Neural cell (in vitro differentiated cells): ENCODE measurements at regions not wholly inside any gene's neighbourhood (a gene's known extent, or its start where the extent isn't known, plus 50 kb on each side); places are given as distances from the start of the nearest gene placed in this dataset.

ENCODE experiments used
- H2AFZ ChIP-seq: fragments of 200-600, 300-800 bp; sonication (generic), shearing (Covaris generic); 2 replicates; pipeline ENCODE4 v1.6.0; 2014; ENCODE audit warnings: low read depth, mild to moderate bottlenecking, antibody characterized with exemption, low read length, moderate library complexity
- H3F3A ChIP-seq: fragments of 200-600 bp; shearing (Covaris generic); 2 replicates; pipeline ENCODE4 v1.6.1; 2016; ENCODE audit warnings: mild to moderate bottlenecking, moderate library complexity, mixed read lengths, antibody characterized with exemption, low read length; ENCODE audit not compliant: insufficient read depth, poor library complexity, severe bottlenecking
- H3K27ac ChIP-seq: fragments of 200-600, 300-800 bp; sonication (generic), shearing (Covaris generic); 2 replicates; pipeline ENCODE4 v1.5.1; 2014; ENCODE audit warnings: mild to moderate bottlenecking, low read length, moderate library complexity
- H3K27me3 ChIP-seq: fragments of 300-800, 200-600 bp; sonication (generic), shearing (Covaris generic); 2 replicates; pipeline ENCODE4 v1.6.0; 2014; ENCODE audit warnings: mild to moderate bottlenecking, low read depth, low read length, moderate library complexity; ENCODE audit not compliant: insufficient read depth
- H3K36me3 ChIP-seq: fragments of 300-800, 200-600 bp; sonication (generic), shearing (Covaris generic); 2 replicates; pipeline ENCODE4 v1.5.1; 2014; ENCODE audit warnings: mild to moderate bottlenecking, antibody characterized with exemption, low read length, moderate library complexity; ENCODE audit not compliant: insufficient read depth
- H3K4me2 ChIP-seq: fragments of 300-800, 200-600 bp; sonication (generic), shearing (Covaris generic); 2 replicates; pipeline ENCODE4 v1.6.0; 2014; ENCODE audit warnings: mild to moderate bottlenecking, low read length
- H3K4me3 ChIP-seq: fragments of 300-800, 200-600 bp; sonication (generic), shearing (Covaris generic); 2 replicates; pipeline ENCODE4 v1.5.1; 2014; ENCODE audit warnings: mild to moderate bottlenecking, low read length, moderate library complexity
- H3K79me2 ChIP-seq: fragments of 200-600 bp; shearing (Covaris generic); replicated peaks from 2 replicates; pipeline ENCODE4 v1.6.0; 2014; ENCODE audit warnings: mild to moderate bottlenecking, low read length, moderate library complexity; ENCODE audit not compliant: insufficient read depth
- H3K9ac ChIP-seq: fragments of 300-800, 200-600 bp; sonication (generic), shearing (Covaris generic); 2 replicates; pipeline ENCODE4 v1.6.1; 2016; ENCODE audit warnings: mild to moderate bottlenecking, low read length, mixed read lengths
- H3K9me2 ChIP-seq: fragments of 200-600 bp; shearing (Covaris generic); 2 replicates; pipeline ENCODE4 v1.6.1; 2016; ENCODE audit warnings: mild to moderate bottlenecking, low read length, mixed read lengths; ENCODE audit not compliant: insufficient read depth
- H3K9me3 ChIP-seq: fragments of 200-600, 300-800 bp; sonication (generic), shearing (Covaris generic); 2 replicates; pipeline ENCODE4 v1.6.1; 2016; ENCODE audit warnings: mild to moderate bottlenecking, mixed run types, low read length, moderate library complexity, mixed read lengths
- H4K20me1 ChIP-seq: fragments of 200-600 bp; shearing (Covaris generic); 2 replicates; pipeline ENCODE4 v1.6.1; 2016; ENCODE audit warnings: mild to moderate bottlenecking, mixed run types; ENCODE audit not compliant: insufficient read depth
- EP300 ChIP-seq: fragments of 450-650 bp; conservative IDR thresholded peaks from 2 replicates; pipeline ENCODE4 v1.6.1; 2014; ENCODE audit warnings: antibody characterized with exemption, mild to moderate bottlenecking, moderate library complexity; ENCODE audit not compliant: poor library complexity, severe bottlenecking
- EZH2 ChIP-seq: fragments of 200-600, 300-800 bp; shearing (Covaris generic), sonication (generic); IDR thresholded peaks from 2 replicates; pipeline ENCODE4 v1.6.1; 2014; ENCODE audit warnings: antibody characterized with exemption, low read length, borderline replicate concordance, mild to moderate bottlenecking; ENCODE audit not compliant: insufficient read depth, poor library complexity, severe bottlenecking
- MXI1 ChIP-seq: fragments of 450-650 bp; conservative IDR thresholded peaks from 2 replicates; pipeline ENCODE4 v1.6.1; 2014; ENCODE audit warnings: antibody characterized with exemption, mild to moderate bottlenecking; ENCODE audit not compliant: poor library complexity, severe bottlenecking
- POLR2AphosphoS5 ChIP-seq: IDR thresholded peaks from 2 replicates; pipeline ENCODE4 v1.6.1; 2012
- RAD21 ChIP-seq: fragments of 450-650 bp; conservative IDR thresholded peaks from 2 replicates; pipeline ENCODE4 v1.6.1; 2014; ENCODE audit warnings: antibody characterized with exemption, mild to moderate bottlenecking, moderate library complexity
- SMC3 ChIP-seq: fragments of 450-650 bp; conservative IDR thresholded peaks from 2 replicates; pipeline ENCODE4 v1.6.1; 2014; ENCODE audit warnings: antibody characterized with exemption, mild to moderate bottlenecking, moderate library complexity; ENCODE audit not compliant: poor library complexity
- TAF1 ChIP-seq: IDR thresholded peaks from 2 replicates; pipeline ENCODE4 v1.6.1; 2012; ENCODE audit warnings: low read depth
- TF ChIP-seq, protein P1 (sequence below): IDR thresholded peaks from 2 replicates; pipeline ENCODE4 v1.6.1; 2012; ENCODE audit warnings: borderline replicate concordance
- TF ChIP-seq, protein P2 (sequence below): fragments of 450-650 bp; IDR thresholded peaks from 2 replicates; pipeline ENCODE4 v1.5.1; 2014; ENCODE audit warnings: antibody characterized with exemption, mild to moderate bottlenecking, moderate library complexity; ENCODE audit not compliant: poor library complexity, severe bottlenecking

DNA sequence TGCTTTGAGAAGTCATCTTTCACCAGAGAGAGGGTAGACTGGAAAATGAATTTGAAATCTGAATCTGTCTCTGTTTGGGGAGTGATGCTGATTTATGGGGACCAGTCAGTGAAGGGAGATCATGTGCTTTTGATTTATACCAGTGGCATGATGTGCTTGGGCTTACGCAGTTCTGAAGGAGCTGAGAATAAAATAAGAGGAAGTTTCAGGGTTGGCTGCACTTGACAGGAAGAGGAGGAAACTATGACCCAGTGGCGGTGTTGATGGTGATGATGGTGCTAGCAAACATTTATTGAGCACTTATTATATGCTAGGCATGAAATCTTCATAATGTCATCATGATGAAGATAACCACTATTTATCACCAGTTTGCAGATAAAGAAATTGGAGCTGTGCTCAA, 136.4 kb upstream of the GLRA1 start:
- TF ChIP-seq, protein P1, sequence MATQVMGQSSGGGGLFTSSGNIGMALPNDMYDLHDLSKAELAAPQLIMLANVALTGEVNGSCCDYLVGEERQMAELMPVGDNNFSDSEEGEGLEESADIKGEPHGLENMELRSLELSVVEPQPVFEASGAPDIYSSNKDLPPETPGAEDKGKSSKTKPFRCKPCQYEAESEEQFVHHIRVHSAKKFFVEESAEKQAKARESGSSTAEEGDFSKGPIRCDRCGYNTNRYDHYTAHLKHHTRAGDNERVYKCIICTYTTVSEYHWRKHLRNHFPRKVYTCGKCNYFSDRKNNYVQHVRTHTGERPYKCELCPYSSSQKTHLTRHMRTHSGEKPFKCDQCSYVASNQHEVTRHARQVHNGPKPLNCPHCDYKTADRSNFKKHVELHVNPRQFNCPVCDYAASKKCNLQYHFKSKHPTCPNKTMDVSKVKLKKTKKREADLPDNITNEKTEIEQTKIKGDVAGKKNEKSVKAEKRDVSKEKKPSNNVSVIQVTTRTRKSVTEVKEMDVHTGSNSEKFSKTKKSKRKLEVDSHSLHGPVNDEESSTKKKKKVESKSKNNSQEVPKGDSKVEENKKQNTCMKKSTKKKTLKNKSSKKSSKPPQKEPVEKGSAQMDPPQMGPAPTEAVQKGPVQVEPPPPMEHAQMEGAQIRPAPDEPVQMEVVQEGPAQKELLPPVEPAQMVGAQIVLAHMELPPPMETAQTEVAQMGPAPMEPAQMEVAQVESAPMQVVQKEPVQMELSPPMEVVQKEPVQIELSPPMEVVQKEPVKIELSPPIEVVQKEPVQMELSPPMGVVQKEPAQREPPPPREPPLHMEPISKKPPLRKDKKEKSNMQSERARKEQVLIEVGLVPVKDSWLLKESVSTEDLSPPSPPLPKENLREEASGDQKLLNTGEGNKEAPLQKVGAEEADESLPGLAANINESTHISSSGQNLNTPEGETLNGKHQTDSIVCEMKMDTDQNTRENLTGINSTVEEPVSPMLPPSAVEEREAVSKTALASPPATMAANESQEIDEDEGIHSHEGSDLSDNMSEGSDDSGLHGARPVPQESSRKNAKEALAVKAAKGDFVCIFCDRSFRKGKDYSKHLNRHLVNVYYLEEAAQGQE: no peak
- no peak for TF ChIP-seq TAF1
- no peak for TF ChIP-seq SMC3
- no peak for TF ChIP-seq POLR2AphosphoS5
- no peak for TF ChIP-seq EP300
- TF ChIP-seq MXI1: no peak
- no peak for TF ChIP-seq RAD21
- TF ChIP-seq EZH2: no peak
- TF ChIP-seq, protein P2, sequence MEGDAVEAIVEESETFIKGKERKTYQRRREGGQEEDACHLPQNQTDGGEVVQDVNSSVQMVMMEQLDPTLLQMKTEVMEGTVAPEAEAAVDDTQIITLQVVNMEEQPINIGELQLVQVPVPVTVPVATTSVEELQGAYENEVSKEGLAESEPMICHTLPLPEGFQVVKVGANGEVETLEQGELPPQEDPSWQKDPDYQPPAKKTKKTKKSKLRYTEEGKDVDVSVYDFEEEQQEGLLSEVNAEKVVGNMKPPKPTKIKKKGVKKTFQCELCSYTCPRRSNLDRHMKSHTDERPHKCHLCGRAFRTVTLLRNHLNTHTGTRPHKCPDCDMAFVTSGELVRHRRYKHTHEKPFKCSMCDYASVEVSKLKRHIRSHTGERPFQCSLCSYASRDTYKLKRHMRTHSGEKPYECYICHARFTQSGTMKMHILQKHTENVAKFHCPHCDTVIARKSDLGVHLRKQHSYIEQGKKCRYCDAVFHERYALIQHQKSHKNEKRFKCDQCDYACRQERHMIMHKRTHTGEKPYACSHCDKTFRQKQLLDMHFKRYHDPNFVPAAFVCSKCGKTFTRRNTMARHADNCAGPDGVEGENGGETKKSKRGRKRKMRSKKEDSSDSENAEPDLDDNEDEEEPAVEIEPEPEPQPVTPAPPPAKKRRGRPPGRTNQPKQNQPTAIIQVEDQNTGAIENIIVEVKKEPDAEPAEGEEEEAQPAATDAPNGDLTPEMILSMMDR: no peak
- Histone ChIP-seq H3K9me3 (no peaks in the 10 kb centered on the region), H2AFZ (no peak overlapping the region), H3K9me2 (no peaks in the 10 kb centered on the region), H3K27me3 (no peaks in the 10 kb centered on the region), H3F3A (no peaks in the 10 kb centered on the region), H3K9ac (no peak overlapping the region), H3K4me2 (no peak overlapping the region), H3K79me2 (no peaks in the 10 kb centered on the region), H3K27ac (no peak overlapping the region), H3K4me3 (no peak overlapping the region), H4K20me1 (no peaks in the 10 kb centered on the region), H3K36me3 (no peaks in the 10 kb centered on the region)

DNA sequence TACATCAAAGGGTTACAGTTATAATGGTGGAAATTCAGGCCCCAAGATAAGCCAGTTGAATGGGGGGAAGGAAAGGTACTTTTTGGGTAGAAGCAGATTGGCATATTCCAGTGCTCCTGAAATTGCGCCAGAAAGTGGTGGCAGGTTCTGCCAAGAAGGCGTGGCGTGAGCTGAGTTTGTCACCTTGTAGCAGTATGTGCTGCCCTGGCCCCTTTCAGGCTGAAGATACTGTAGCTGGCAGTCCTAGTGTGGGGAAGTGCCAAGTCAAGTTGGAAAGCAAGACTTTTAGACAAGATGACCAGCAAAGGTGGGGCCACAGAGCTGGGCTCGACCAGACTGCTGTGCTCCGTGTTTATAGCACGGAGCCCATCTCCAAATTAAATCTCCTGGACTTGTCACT, 133.6 kb upstream of the GLRA1 start:
- no peak overlapping the region for H3K27ac ChIP-seq
- no peak overlapping the region for H3K9ac ChIP-seq
- H3K9me3 ChIP-seq: no peaks in the 10 kb centered on the region
- no peaks in the 10 kb centered on the region for H4K20me1 ChIP-seq
- no peak overlapping the region for H3K4me3 ChIP-seq
- no peak overlapping the region for H3K4me2 ChIP-seq
- no peaks in the 10 kb centered on the region for H3K9me2 ChIP-seq
- H2AFZ ChIP-seq: no peak overlapping the region
- no peaks in the 10 kb centered on the region for H3K27me3 ChIP-seq
- H3F3A ChIP-seq: no peaks in the 10 kb centered on the region
- H3K79me2 ChIP-seq: no peaks in the 10 kb centered on the region
- H3K36me3 ChIP-seq: no peaks in the 10 kb centered on the region
- TF ChIP-seq POLR2AphosphoS5: no peak
- no peak for TF ChIP-seq EP300
- TF ChIP-seq SMC3: no peak
- no peak for TF ChIP-seq EZH2
- TF ChIP-seq RAD21: no peak
- TF ChIP-seq MXI1: no peak
- TF ChIP-seq, protein P2: no peak
